ENCODE measurements at regions not wholly inside any gene's neighbourhood (a gene's known extent, or its start where the extent isn't known, plus 50 kb on each side); places are given as distances from the start of the nearest gene placed in this dataset.

DNA sequence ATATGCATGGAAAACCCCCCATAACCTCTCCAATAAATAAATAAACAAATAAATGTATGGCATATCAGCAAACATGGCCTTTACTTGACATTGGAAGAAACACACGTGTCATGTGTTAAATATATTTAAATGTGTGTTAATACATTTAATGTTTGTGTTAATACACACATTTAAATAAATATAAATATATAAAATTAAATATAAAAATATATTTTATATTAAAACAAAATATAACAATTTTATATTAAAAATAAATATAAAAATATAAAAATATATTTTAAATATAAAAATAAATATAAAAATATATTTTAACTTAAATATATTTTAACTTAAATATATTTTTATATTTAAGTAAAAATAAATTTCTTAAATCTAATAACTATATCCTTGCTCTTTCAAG lies 187.6 kb upstream of the CXXC4 start:
- no peak for DNase-seq

DNA sequence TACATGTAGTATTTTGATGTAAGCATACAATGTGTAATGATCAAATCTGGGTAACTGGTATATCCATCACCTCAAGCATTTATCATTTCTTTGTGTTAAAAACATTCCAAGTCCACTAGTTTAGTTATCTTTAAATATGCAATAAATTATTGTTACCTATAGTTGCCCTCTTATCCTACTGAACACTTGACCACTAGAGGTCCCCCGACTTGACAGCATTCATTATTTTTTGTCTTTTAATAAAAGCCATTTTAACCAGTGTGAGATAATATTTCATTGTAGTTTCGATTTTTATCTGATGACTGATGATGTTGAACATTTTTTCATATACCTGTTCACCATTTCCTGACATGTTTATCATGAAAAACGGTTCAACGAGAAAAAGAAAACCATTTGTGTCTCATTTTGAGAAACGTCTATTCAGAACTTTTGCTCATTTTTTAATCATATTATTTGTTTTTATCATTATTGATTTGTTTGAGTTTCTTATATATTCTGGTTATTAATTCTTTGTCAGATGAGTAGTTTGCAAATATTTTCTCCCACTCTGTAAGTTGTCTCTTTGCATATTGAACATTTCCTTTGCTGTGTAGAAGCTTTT lies 199.0 kb upstream of the CXXC4 start:
- no peak for DNase-seq

DNA sequence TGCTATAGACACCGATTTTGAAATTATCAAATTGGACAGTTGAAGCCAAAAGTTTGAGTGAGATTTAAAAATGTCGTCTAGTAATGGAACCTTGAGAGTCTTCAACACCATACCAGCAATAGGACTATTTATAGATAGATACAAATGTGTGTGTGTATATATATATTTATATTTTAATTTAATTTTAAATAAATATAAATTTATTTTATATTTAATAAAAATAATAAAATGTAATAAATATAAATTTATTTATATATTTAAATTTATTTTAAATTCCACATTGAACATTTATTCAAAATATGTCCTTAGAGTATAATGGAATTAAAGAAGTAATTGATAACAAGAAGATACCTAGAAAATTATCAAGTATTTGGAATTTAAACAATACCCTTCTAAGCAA lies 221.9 kb upstream of the CXXC4 start:
- DNase-seq, result no peak

DNA sequence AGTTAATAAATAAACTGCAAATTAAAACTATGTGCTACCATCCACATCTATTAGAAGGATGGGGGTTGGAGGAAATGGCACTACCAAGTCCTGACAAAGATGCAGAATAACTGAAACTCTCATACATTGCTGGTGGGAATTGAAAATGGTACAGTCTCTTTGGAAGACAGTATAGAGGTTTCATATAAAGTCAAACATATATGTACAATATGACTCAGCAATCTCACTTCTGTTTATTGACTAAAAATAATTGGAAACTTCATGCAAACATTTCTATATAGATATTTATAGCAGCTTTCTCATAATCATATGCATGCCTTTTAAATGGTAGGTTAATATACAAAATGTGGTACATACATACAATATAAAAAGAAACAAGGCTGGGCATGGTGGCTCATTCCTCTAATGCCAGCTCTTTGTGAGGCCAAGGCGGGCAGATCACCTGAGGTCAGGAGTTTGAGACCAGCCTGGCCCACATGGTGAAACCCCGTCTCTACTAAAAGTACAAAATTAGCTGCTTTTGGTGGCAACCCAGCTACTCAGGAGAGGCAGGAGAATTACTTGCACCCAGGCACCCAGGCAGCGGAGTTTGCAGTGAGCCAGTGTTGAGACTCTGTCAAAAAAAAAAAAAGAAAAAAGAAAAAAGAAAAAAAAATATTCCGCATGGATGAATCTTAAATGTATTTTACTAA lies 225.0 kb upstream of the CXXC4 start:
- DNase-seq, result no peak

DNA sequence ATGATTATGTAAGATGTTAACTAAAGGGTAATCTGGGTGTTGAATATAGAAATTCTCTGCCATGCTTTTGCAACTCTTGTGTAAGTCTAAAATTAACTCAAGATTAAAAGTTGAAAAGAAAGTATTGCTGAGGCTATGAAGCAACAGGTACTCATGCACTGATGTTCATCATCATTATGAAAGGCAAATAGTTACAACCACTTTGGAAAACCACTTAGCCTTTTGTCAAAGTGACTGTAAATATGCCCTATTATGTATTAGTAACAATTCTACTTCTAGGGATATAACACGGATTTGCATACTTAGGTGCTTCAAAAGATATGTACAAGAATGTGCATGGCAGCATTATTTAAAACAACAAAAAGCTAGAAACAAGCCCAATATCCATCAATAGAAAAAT lies 227.8 kb upstream of the CXXC4 start:
- DNase-seq, result no peak

DNA sequence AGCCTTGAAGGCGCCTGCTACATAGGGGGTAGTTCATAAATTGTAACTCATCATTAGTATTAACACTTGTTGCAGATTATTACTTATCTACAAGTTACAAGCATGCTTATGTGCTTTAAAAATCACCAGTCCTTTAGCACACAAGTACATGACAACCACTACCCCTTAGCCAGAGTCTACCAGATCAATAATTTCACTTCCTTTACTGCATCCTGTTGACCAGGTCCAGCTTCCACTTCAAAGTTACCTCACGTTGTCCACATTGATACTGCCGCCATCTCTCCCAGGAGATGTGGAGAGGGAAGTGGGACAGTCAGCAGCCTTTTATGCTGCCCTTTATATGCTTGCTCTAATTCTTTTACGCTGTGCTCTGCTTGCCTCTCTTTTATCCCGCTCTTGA lies 231.3 kb upstream of the CXXC4 start:
- DNase-seq, result no peak

DNA sequence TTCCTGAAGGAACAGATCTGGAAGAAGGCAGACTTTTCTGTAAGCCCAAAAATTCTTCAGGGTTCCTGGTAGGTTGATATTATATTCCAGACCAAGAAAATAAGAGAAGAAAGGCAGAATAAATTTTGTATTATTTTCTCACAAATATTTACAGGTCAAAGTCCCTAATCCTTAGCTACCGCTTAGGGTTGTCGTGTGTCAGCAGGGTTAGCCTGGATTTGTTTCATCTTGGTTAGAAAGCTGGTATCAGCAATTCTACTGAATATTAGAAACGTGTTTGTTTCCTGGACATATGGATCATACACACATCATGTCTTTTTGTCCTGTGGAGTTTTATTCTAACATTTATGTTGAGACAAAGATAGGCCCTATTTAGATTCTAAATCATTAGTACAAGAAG lies 232.9 kb upstream of the CXXC4 start:
- DNase-seq, result no peak

DNA sequence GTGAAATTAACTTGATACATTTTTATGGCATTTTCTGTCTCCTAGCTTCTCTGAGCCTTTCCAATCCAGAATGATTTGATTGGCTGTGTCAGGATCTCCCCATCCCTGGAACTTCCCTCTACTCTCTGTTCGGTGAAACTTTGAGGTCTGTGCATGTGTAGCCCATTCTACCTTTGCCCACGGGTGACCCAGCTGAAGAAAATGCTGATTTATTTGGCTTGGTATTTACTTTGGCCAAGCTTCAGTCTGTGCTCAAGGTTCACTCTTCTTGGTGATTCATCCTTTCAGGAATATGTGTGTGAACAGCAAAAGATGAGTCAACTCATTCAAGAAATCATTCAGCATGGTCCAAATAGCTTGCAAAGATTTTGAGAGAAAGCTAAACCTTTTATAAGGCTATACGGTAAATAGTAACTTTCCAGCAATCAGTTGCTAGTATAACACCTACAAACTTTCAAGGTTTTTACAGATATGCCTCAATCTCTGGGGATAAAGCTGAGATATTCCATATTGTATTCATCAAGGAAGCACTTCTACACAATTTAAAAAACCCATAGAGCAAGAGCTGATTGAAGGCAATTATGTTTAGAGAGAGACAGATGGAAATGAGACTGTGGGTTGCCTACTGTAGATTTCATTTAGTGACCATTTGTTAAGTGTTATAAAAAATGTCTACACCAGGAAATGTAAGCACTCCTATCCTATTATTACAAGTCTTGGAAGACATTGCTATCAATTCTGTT lies 233.9 kb upstream of the CXXC4 start:
- DNase-seq, result no peak

DNA sequence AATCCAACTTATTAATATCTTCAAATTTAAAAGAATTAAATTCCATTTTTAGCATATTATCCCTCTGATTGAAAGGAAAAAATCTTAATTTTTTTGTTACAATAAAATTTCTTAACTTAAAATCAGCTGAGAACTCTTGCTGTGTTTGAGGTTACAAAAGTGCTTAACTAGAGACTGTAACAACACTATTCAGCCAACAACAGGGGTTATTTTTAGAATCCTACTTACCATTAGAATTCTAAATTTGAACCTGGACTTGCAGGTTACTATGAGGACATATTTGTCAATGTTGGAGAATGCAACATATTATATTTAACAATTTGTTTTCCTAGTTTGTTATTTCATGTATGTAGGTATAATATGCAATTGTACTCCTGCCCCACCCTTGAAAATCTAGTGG lies 238.1 kb upstream of the CXXC4 start:
- DNase-seq, result no peak

DNA sequence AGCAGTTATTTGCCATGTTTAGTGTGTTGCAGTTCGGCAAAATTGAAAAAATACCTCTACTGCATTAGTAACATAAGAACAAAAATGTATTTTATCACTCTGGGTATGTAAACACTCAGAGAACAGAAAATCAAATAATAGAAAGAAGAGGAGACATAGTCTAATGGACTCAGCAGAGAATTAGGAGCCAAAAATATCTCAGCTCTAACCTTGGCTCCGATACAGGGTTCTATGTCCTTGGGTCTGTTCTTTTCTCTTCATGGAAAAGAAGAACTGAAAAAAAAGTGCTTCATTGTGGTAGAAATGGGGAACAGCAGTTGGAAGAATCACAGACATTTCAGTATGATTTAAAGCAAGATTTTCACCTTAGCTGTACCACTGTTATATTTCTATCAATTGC lies 240.5 kb upstream of the CXXC4 start:
- no peak for DNase-seq

DNA sequence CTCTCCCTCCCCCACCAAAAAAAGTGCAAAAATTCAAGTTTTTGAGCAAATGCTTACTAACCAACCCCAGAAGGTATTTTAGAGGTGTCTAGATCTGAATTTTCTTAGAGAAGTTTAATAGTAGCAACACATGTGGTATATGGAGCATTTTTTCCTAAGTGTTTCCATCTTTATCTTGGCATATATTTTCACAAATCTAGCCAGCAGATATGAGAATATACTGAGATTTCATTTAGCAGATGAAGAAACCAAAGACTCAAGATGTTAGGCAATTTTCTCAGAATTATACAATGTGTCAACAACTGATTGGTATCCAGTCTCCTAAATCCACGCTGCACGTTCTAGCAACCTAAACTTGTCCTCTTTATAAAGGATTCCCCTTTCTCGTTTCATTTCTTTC lies 245.5 kb upstream of the CXXC4 start:
- no peak for DNase-seq

DNA sequence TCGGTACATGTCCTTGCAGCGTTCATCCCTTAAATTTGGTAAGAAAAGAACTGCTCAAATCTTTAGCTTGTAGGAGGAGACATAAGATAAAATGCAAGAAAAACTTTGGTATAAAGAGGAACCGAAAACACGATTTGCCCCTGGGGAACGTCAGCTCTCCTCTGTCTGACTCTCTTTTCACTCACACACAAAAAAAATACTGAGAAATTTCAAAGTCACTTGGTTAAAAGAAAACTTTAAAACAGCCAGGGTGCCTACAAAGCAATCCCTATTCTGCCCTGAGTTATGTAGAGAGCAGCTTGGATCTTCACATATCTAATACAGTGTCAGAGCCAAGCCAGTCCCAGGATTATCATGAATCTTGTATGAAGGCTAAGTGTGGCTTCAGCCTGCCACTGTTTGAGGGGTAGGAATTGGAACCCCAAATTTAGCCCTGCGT lies 248.5 kb upstream of the CXXC4 start:
- DNase-seq, result no peak

DNA sequence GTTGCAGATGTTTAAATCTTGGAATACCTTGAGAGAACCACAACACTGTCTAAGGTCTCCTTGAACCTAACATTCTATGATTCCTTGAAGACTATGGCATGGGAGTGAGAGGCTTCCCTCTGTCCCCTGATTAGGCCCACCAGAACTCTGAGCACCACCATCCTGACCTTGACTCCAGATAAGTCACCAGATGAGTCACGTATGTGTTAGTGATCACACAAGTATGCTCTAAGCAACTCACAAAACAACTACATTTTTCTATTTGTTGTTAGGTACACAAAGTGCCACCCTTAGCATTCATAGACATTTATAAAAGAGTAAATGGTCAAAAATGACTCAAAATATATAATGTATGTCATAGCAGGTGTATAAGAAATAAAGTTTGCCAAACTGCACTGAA lies 252.9 kb upstream of the CXXC4 start:
- no peak for DNase-seq

DNA sequence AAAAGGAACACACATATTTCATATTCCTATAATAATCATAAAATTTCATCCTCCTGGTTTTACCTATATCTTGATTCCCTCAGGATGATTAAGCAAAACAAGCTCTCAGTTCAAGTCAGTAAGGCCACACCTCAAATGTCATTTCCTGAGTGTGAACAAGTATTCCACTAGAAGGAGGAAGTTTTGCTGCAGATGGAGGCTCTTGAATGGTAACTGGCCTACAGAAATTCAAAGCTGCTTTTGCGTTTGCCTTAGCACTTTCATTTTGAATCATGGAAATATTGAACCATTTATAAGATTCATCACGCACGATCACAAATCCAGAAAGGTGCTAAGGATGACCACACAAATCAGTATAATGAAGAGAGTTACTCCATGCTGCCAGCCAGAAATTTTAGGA lies 254.4 kb upstream of the CXXC4 start:
- no peak for DNase-seq

DNA sequence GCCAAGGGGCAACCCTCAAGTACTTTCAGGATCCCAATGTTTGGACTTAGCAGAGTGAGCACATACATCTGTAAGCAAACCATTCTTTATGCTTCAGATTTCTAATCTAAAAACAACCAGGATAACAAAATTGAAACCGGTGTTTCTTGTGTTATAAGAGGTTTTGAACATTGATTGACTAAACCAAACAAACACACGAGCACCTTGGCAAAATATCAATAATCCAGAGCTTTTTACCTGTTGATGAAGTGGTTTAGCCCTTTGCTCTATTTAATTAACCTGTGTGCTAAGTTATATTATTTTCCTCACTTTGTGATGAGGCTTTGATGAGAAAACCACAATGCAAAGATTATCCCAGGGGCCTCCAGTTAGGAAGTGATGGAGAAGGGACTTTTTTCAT lies 255.3 kb upstream of the CXXC4 start:
- no peak for DNase-seq

DNA sequence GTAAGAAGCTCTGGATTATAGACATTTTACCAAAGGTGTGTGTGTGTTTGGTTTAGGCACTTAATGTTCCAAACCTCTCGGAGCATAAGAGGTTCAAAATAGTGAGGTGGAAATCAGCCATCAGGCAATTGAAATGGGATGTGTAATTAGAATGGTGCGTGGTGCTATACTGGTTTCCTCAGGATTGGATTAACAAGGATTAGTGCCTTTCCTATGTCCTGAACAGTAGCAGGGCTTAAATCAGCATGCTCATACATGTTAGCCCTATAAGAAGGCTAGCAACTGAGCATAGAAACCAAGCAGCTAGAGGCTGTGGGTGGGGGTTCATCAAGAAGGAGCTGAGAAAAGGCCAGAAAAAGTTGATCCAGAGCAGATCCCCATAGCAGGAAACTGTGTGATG lies 256.8 kb upstream of the CXXC4 start:
- DNase-seq, result no peak

DNA sequence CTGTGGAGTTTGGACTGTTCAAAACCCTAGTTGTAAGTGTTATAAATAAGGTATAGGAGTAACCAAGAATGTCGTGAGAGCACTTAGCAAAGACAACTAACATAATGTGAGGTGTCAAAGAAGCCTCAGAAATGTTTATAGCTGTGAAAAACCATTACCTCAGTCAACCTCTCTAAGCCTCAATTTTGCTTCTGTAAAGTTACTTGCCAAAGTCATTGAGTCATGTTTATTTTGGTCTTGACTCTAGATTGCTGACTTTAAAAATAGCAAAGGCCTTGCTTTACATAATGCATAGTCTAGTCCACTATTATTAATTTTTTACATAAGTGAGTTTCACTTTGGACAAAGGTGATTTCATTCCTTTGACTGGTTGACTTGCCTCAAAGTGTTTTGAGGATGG lies 257.6 kb upstream of the CXXC4 start:
- DNase-seq, result no peak

DNA sequence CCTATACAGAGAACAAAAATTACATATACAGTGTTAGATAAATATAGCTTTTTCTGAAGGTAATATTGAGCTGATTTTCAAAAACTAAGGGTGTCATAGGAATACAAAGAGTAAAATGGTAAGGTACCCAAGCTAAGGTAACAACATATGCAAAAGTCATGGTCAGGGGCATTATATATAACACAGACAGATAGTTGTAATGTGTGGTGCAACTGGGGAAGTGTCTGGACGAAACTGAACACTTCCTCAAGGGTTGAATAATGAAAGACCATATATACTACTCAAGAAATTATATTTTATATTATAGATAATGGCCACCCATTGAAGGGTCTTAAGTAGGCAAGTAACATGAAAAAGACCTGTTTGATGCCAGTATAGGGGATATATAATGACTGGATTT lies 262.1 kb upstream of the CXXC4 start:
- no peak for DNase-seq

DNA sequence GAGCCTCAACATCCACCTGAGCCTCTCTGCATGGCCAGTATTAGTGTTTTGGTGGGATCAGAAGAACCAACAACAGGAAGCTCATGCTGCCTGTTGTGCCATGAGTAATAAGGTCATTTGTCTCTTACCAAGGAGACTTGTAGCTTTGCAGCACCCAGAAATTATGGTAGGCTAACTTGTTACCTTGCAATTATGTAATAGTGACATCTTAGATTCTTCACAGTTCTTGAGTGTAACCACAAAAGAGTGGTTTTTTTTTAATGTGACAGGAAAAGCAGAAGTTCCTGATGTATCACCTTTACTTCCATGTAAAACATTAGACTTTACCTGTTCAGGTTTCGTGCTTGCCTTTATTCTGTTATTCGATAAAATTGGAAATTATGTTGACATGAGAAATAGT lies 263.9 kb upstream of the CXXC4 start:
- no peak for DNase-seq

DNA sequence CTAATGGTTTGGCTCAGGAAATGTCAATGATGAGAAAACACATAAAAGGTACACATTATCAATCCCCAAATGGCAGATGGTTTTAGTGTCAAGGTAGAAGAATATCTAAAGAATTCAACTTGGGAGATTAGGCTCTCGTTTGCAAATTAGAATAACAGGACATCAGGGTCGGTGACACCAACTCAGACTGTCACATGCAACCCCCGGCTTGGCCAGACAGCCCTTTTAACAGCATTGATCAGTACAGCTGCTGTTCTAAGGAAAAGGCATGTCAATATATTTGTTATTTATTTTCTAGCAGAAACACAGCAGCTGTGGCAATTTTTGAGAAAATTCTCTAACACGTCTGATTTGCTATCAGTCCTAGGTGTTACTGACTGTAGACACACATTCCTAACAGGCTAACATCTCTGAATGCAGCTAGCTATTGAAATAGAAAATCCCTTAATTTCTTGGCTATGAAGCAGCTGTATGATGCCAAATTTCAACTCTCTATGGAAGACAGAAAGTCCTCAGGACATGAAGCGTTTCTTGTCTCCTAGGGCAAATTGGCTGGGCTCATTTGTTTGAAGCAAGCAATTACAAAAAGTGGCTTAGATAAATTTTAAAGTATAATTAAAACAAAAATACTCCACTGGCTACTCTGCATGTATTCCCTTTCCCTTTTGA lies 269.0 kb upstream of the CXXC4 start:
- DNase-seq, result no peak

DNA sequence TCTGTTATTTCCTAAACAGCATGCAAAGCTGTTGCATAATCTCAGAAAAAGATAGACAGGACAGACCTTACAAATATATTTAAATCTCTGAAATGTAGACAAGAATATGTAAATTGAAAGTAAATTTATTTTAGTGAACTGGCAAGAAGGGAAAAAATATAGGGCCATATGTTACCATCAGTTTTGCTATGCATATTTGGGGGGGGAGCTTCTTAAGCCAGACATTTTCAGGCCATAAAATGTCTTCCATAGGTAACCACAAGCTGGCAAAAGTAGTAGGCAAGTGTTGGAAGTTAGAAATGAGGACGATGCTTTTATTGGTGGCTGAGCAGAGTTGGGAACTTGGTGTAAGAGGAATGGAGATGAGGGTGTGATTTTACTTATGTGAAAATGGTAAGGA lies 272.0 kb upstream of the CXXC4 start:
- DNase-seq, result no peak

DNA sequence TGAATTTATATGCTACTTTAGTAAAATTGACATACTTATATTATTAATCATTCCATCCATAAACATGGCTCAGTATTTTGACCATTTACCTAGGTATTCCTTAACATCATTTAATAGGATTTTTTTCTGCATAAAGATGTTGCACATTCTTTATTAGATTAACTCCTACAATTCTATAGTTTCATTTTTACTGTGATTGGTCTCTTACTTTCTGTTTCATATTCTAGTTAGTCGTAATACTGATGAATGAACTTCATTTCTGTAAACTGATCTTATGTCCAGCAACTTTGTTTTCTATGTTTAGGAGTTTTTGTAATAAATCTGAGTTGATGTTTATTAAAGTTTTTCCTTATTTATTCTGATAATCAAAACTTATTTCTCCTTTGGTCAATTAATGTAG lies 278.2 kb upstream of the CXXC4 start:
- DNase-seq, result no peak

DNA sequence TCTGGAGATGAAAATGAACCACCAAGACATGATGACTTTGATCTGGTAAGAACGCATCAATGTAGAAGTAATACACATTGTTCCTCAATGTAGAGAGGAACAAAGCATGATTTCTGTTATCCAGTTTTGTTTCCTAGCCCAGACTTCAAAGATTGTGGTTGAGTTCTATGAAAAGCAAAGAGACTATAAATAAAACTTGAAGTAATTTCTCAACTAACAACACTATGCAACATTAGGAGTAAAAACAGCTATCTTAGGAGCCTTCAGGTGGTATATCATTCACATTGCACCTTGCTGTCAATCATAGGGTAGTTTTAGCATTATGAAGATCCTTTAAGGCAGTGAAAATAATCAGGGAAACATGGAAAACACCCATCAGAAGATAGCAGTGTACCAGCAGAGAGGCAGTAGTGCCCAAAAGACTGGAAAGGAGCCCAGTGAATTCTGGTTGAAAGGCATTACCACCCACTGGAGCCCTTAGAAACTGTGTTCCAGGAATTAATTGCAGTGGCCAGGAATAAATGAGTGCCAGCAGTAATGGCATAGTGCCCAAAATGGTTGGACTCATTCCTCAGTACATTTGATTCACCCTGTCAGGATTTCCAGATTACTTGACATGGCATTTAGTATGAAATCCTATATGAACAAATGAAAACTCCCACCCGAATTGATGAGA lies 300.7 kb upstream of the CXXC4 start:
- no peak for DNase-seq

Data from DMS 273 treated with DMSO at 0.1 percent for 48 hours (cell line).